GM19239 (cell line): ENCODE measurements at regions not wholly inside any gene's neighbourhood (a gene's known extent, or its start where the extent isn't known, plus 50 kb on each side); places are given as distances from the start of the nearest gene placed in this dataset.
"Not testable (repeated sequence)": the region's sequence is repeated elsewhere in the genome, so short reads cannot be mapped to it uniquely, and the experiment has no call there.

Source experiments
- DNase-seq: peaks from one replicate; pipeline ENCODE4 v3.0.0; 2011; ENCODE audit warnings: low spot score; ENCODE audit not compliant: insufficient read length
- FAIRE-seq: peaks from 2 replicates; lab custom pipeline; 2011; peaks lifted over from hg19 to GRCh38; lab: Jason Lieb, UNC

GRCh38 chrX:45584717-45585116, 384.0 kb upstream of the DIPK2B start:
- no peak for DNase-seq
- FAIRE-seq, result no peak

- no peak for FAIRE-seq
- no peak for DNase-seq
Measured at GRCh38 chrX:45577361-45577760, 376.7 kb upstream of the DIPK2B start.

GRCh38 chrX:45571453-45571852, 370.8 kb upstream of the DIPK2B start:
- FAIRE-seq (no peak), DNase-seq (no peak)

DNA sequence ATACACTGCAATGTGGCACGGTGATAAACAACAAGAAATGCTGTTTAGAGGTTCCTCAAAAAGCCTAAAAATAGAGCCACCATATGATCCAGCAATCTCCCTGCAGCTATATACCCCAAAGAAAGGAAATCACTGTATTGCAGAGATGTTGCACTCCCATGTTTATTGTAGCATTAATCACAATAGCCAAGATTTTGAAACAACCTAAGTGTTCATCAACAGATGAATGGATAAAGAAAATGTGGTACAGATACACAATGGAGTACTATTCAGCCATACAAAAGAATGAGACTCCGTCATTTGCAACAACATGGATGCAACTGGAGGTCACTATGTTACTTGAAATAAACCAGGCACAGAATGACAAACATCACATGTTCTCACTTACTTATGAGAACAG, 365.8 kb upstream of the DIPK2B start:
- FAIRE-seq (no peak), DNase-seq (no peak)

DNA sequence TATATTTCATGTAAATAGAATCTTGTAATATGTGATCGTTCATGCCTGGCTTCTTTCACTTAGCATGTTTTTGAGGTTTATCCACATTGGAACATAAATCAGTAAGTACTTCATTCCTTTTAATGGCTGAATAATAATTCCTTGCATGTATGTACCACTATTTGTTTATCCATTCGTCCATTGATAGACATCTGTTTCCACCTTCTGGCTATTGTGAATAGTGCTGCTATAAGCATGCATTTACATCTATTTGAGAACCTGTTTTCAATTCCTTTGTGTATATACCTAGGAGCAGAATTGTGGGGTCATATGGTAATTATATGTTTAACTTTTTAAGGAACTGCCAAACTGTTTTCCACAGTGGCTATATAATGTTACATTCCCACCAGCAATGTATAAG, 356.7 kb upstream of the DIPK2B start:
- DNase-seq (no peak), FAIRE-seq (no peak)

DNA sequence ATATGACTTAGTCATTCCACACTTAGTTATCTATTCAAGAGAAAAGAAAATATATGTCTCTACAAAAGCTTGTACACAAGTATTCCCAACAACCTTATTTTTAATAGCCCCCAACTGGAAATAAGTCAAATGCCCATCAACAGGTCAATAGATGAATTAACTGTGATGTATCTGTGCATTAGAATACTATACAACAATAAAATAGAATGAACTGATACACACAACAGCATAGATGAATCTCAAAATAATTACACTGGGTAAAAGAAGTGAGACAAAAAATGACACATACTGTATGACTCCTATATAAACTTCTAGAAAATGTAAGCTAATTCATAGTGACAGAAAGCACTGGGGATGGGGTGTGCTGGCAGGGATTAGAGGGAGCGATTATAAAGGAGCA, 354.1 kb upstream of the DIPK2B start:
- no peak for FAIRE-seq
- no peak for DNase-seq

GRCh38 chrX:45553417-45553816, 352.7 kb upstream of the DIPK2B start:
- DNase-seq (no peak), FAIRE-seq (no peak)

GRCh38 chrX:45546697-45547096, 346.0 kb upstream of the DIPK2B start:
- not testable (repeated sequence) for DNase-seq, FAIRE-seq

GRCh38 chrX:45540181-45540580, 339.5 kb upstream of the DIPK2B start:
- FAIRE-seq (no peak), DNase-seq (no peak)

- FAIRE-seq, result no peak
- DNase-seq, result no peak
Measured at GRCh38 chrX:45537936-45538335, 337.3 kb upstream of the DIPK2B start.

GRCh38 chrX:45527834-45528233, 327.2 kb upstream of the DIPK2B start:
- no peak for FAIRE-seq
- DNase-seq, result no peak

DNA sequence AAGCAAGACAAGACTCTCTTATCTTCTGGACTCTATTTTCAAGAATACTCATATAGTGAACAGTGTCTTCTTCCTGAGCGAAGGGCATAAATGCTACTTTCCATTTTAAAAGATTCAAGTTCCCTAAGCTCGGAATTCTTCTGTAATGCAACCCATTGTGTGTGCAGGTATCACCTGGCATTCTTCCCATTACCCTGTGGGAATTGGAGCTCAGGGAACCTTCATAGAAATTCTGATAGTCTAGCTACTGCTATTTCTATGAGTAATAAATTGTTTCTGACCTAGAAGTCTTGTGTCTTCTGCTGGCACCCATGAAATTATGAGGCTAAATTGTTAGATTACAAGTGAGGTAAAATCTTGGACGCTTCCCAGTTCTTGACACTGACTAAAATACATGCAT, 324.1 kb upstream of the DIPK2B start:
- peak; percentile 28 for FAIRE-seq
- DNase-seq, result no peak

GRCh38 chrX:45524296-45524695, 323.6 kb upstream of the DIPK2B start:
- FAIRE-seq (no peak), DNase-seq (no peak)

DNA sequence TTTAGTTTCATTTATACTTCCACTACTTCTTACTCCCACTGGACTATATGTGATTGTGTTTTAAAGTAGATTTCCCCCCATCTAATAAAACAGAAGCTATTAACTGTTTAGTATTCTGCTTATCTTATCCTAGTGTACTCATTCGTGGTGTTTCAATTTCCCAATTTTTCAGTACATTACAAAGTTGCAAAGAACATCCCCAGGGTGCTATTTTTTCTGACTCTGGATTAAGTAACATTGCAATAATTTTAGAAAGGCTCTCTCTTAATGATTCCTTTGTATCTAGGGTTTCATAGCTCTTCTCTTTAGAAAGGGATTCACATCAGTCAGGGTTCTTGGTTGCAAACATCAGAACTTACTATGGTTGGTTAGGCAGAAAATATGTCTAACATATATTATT, 317.9 kb upstream of the DIPK2B start:
- no peak for FAIRE-seq
- no peak for DNase-seq

DNA sequence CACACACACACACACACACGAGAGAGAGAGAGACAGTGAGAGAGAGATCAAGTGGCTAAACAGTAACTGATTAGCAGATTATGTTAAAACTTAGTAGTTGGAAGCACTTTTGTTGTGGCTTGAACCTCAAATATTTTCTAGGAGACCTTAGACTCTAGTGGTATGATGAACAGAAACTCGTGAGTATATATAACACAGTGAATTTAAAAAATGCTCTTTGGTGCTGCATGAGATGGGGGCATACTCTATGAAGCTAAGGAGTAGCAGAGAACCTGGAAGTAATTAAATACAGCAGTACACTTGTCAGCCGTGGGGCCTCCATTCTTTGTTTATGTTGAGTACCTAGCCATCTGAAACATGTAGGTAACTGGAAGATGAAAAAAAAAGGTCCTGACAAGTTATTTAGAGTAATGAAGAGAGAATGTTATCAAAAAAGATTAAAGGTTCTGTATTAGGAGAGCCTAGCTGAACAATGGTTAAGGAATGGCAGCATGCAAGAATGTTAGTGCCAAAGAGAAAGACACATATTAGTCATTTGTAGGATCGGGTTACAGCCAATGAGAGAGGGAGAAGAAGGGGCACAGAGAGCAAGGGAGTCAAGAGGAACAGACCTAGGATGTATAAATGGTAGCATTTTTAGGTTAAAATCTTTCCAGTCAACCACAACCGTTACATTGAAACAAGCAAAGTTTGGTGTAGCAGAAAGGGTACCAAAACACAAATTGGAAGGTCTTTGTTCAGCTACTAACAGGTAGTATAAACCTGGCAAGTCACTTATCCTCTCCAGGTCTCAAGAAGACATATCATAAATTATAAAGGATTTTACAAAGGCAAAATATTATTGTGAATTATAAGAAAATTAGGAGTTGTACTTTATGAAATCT, 316.7 kb upstream of the DIPK2B start:
- no peak for FAIRE-seq

GRCh38 chrX:45515262-45516215, 314.9 kb upstream of the DIPK2B start:
- no peak for DNase-seq

More for the DNA sequence above, 316.7 kb upstream of the DIPK2B start:
- no peak for DNase-seq

GRCh38 chrX:45513042-45513441, 312.4 kb upstream of the DIPK2B start:
- DNase-seq, result no peak
- FAIRE-seq, result no peak

More at GRCh38 chrX:45515262-45516215, 314.9 kb upstream of the DIPK2B start:
- FAIRE-seq, result no peak

- no peak for DNase-seq
- no peak for FAIRE-seq
Measured at GRCh38 chrX:45508454-45508853, 307.8 kb upstream of the DIPK2B start.

GRCh38 chrX:45506149-45506730, 305.6 kb upstream of the DIPK2B start:
- DNase-seq, result no peak
- FAIRE-seq, result no peak

DNA sequence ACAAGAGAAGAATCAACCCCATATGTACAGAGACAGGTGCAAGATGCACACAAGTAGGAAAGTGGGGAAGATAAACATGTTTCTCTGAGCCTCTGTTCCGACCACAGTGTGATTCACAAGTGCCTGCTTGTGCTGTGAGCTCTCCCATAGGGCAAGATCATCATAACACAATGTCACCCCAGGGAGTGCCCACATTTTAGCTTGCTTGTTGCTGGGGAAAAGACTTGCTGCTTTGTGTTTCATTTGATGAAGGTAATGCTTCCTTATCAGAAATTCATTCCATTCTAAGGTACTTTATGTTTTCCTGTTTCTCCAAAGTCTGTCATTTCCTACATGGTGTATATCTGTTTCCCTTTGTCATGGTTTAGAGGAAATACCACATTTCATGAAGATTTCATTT, 304.5 kb upstream of the DIPK2B start:
- DNase-seq (no peak), FAIRE-seq (no peak)
